ENCODE measurements at regions not wholly inside any gene's neighbourhood (a gene's known extent, or its start where the extent isn't known, plus 50 kb on each side); places are given as distances from the start of the nearest gene placed in this dataset.

DNA sequence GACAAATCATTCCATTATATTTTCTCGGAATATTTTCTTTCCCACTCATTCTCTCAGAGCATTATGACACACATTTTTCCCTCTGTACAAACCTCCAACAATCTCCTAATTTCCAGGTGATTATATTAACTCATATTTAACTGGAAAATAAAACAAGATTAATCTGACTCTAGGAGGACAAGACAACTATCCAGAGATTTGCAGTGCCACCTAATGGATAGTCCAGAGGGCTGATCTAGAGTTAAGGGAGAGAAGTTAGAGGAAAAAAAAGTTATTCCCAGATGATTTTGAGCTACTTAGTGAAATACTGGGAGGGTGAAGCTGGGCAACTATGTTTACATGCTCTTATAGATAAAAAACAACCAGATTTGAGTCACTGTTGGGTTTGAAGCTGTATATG lies 161.7 kb downstream of the ALX1 start:
- Histone ChIP-seq H2AFZ (replicated peaks) (no peak overlapping the region), H3K9ac (no peak overlapping the region), H3K36me3 (no peaks in the 10 kb centered on the region), H3K27me3 (no peaks in the 10 kb centered on the region), H3F3A (ENCODE audit: low read depth) (no peaks in the 10 kb centered on the region), H3K9me3 (ENCODE audit: low read depth) (no peaks in the 10 kb centered on the region), H3K4me1 (no peaks in the 10 kb centered on the region), H3K4me3 (no peak overlapping the region), H3K27ac (no peak overlapping the region), H4K20me1 (ENCODE audit: low read depth) (no peaks in the 10 kb centered on the region), H3K4me2 (no peak overlapping the region), H3K79me2 (ENCODE audit: low read depth) (no peaks in the 10 kb centered on the region)
- Mint-ChIP-seq H3K27ac (no peak overlapping the region), H3K4me1 (peaks cover 8% of the 10 kb centered on the region), H3K27me3 (ENCODE audit: insufficient read depth, low read depth) (peaks cover 3% of the 10 kb centered on the region), H3K36me3 (no peaks in the 10 kb centered on the region), H3K9me3 (no peaks in the 10 kb centered on the region), H3K4me3 (no peak overlapping the region)
- no peak for TF ChIP-seq EZH2 (IDR thresholded peaks at IDR 0.05)
- TF ChIP-seq, protein P1, sequence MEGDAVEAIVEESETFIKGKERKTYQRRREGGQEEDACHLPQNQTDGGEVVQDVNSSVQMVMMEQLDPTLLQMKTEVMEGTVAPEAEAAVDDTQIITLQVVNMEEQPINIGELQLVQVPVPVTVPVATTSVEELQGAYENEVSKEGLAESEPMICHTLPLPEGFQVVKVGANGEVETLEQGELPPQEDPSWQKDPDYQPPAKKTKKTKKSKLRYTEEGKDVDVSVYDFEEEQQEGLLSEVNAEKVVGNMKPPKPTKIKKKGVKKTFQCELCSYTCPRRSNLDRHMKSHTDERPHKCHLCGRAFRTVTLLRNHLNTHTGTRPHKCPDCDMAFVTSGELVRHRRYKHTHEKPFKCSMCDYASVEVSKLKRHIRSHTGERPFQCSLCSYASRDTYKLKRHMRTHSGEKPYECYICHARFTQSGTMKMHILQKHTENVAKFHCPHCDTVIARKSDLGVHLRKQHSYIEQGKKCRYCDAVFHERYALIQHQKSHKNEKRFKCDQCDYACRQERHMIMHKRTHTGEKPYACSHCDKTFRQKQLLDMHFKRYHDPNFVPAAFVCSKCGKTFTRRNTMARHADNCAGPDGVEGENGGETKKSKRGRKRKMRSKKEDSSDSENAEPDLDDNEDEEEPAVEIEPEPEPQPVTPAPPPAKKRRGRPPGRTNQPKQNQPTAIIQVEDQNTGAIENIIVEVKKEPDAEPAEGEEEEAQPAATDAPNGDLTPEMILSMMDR (IDR thresholded peaks at IDR 0.05): peak; percentile 49
- peak; percentile 4 for DNase-seq (ENCODE audit: low spot score)

DNA sequence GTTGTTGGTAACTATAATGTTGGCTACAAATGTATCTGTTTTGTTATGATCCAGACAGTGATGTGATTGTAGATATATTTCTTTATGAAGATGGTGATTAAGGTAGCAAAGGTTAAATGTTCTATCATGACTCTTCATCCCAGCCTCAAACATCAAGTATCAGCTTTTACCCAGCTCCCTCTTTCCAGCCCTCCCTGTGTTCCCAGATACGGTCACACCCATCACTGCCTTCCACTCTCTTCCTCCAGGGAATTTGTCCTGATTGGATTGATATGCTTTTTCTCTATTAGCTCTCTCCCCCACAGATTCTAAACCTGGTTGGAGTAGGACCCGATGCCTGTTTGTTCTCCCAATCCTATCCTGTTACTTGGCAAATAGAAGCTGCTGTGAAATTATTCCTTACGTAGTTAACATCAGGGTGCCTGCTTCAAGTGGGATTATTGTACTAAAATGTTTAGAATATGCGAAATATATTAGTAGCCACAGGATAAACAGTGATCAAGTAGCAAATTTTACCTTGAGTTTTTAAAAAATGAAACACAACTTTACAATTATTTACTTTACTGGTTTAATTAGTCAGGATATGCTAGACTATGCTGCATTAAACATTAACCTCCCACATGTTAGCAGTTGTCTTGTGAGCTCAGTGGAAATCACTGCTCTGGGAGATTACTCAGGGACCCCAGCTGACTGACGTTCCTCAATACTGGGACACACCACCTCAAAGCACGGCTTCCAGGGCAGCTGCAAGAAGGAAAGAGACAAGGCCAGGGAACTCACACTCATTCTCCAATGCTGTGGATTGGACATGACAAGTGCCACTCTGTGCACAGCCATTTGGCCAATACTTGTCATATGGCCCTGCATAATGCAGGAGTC lies 165.3 kb downstream of the ALX1 start:
- Mint-ChIP-seq H3K4me1 (peaks cover 8% of the 10 kb centered on the region), H3K9me3 (no peaks in the 10 kb centered on the region), H3K27ac (no peak overlapping the region), H3K4me3 (no peak overlapping the region), H3K36me3 (no peaks in the 10 kb centered on the region), H3K27me3 (ENCODE audit: insufficient read depth, low read depth) (peaks cover 6% of the 10 kb centered on the region)
- H3K27ac ChIP-seq: no peak overlapping the region
- H3F3A ChIP-seq (ENCODE audit: low read depth): no peaks in the 10 kb centered on the region
- H4K20me1 ChIP-seq (ENCODE audit: low read depth): no peaks in the 10 kb centered on the region
- TF ChIP-seq, protein P1 (IDR thresholded peaks at IDR 0.05): no peak
- no peak for TF ChIP-seq EZH2phosphoT487 (IDR thresholded peaks at IDR 0.05)
- TF ChIP-seq EZH2 (IDR thresholded peaks at IDR 0.05): no peak
- H3K4me2 ChIP-seq: no peak overlapping the region
- H3K9me3 ChIP-seq (ENCODE audit: low read depth): no peaks in the 10 kb centered on the region
- H3K79me2 ChIP-seq (ENCODE audit: low read depth): no peaks in the 10 kb centered on the region
- no peak overlapping the region for H3K9ac ChIP-seq
- H3K27me3 ChIP-seq: no peaks in the 10 kb centered on the region
- DNase-seq (ENCODE audit: low spot score): peak; percentile 9
- no peaks in the 10 kb centered on the region for H3K4me1 ChIP-seq
- H3K36me3 ChIP-seq: no peaks in the 10 kb centered on the region
- no peak overlapping the region for H2AFZ ChIP-seq (replicated peaks)
- no peak overlapping the region for H3K4me3 ChIP-seq

DNA sequence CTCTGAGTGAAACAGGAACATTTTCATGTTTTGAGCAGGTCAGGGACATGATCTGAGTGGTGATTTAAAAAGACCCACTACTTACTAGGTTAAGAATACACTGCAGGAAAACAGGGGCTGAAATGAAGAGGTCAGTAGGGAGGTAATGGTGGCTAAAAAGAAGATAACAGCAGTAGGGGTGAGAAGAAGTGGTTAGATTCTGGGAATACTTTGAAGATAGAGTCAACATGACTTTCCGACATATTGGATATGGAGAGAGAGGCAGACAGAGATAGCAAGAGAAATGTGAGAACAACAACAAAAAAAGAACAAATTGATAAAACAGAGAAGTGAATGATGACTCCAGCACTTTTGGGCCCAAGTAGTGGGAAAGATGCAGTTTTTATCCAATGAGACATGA lies 168.0 kb downstream of the ALX1 start:
- Mint-ChIP-seq H3K27ac (no peak overlapping the region), H3K27me3 (ENCODE audit: insufficient read depth, low read depth) (peaks cover 3% of the 10 kb centered on the region), H3K36me3 (no peaks in the 10 kb centered on the region), H3K4me3 (no peak overlapping the region), H3K4me1 (peaks cover 8% of the 10 kb centered on the region), H3K9me3 (no peaks in the 10 kb centered on the region)
- no peak for DNase-seq (ENCODE audit: low spot score)
- H3K4me3 ChIP-seq: no peak overlapping the region
- no peak overlapping the region for H3K9ac ChIP-seq
- no peak for TF ChIP-seq EZH2phosphoT487 (IDR thresholded peaks at IDR 0.05)
- TF ChIP-seq, protein P1 (IDR thresholded peaks at IDR 0.05): no peak
- TF ChIP-seq EZH2 (IDR thresholded peaks at IDR 0.05): no peak
- H2AFZ ChIP-seq (replicated peaks): peak overlapping the region; percentile 33
- H3K79me2 ChIP-seq (ENCODE audit: low read depth): no peaks in the 10 kb centered on the region
- H3K27ac ChIP-seq: no peak overlapping the region
- no peaks in the 10 kb centered on the region for H3K36me3 ChIP-seq
- no peaks in the 10 kb centered on the region for H4K20me1 ChIP-seq (ENCODE audit: low read depth)
- no peak overlapping the region for H3K4me2 ChIP-seq
- H3K9me3 ChIP-seq (ENCODE audit: low read depth): no peaks in the 10 kb centered on the region
- H3F3A ChIP-seq (ENCODE audit: low read depth): no peaks in the 10 kb centered on the region
- no peaks in the 10 kb centered on the region for H3K27me3 ChIP-seq
- H3K4me1 ChIP-seq: no peaks in the 10 kb centered on the region

Data from neural progenitor cell (in vitro differentiated cells).